ENCODE measurements at regions not wholly inside any gene's neighbourhood (a gene's known extent, or its start where the extent isn't known, plus 50 kb on each side); places are given as distances from the start of the nearest gene placed in this dataset.
"Not testable (repeated sequence)": the region's sequence is repeated elsewhere in the genome, so short reads cannot be mapped to it uniquely, and the experiment has no call there.

DNA sequence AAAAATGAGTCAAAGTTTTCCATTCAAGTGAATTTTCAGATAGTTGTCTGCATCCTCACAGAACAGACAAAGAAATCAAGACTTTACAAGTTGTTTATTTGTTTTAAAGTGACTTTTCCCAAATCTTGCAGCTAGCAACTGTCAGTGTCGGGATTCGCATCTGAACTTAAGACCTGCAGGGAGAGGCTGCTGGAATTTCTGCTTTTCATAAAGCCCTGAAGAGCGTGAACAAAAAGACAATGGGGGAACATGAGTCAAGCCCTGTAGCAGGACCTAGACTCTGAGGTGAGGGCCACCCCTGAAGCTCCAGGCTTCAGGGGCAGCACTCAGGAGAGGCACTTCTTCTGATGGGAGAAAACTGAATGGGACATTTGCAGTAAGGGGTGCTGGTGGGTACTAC is 108.2 kb upstream of the CTAGE1 start:
- H3K36me3 ChIP-seq, result no peaks in the 10 kb centered on the region
- H3K4me1 ChIP-seq, result peaks cover 0 to 8% (median 0%) of the 10 kb centered on the region in 4 donors
- intact Hi-C loops (cut with DNase I; ENCODE audit: low total_unique reads), result no loop called here
- H3K27me3 ChIP-seq, result no peaks in the 10 kb centered on the region
- H3K9me3 ChIP-seq, result no peaks in the 10 kb centered on the region
- DNase-seq, result no peak
- no peak overlapping the region for H3K27ac ChIP-seq
- TF ChIP-seq, protein P1, sequence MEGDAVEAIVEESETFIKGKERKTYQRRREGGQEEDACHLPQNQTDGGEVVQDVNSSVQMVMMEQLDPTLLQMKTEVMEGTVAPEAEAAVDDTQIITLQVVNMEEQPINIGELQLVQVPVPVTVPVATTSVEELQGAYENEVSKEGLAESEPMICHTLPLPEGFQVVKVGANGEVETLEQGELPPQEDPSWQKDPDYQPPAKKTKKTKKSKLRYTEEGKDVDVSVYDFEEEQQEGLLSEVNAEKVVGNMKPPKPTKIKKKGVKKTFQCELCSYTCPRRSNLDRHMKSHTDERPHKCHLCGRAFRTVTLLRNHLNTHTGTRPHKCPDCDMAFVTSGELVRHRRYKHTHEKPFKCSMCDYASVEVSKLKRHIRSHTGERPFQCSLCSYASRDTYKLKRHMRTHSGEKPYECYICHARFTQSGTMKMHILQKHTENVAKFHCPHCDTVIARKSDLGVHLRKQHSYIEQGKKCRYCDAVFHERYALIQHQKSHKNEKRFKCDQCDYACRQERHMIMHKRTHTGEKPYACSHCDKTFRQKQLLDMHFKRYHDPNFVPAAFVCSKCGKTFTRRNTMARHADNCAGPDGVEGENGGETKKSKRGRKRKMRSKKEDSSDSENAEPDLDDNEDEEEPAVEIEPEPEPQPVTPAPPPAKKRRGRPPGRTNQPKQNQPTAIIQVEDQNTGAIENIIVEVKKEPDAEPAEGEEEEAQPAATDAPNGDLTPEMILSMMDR (IDR thresholded peaks at IDR 0.05), result no peak
- H3K4me3 ChIP-seq, result no peak overlapping the region

DNA sequence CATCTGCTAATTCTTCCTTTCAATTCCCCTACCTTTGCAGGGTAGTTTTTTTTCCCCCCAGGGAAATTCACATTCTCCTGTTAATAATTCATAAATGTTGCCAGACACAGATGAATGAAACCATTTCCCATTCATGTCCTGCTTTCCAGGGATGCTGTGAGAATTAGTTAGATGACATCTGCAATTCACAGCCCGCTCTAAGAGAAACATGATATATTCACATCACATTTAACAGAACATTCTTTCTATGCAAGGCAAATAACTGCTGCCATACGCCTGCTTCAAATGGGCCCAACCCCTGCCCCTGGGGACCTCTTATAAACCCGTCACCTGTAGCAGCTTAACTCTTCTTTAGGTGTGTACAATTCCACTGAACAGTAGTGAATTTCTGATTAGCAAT is 110.6 kb upstream of the CTAGE1 start:
- Histone ChIP-seq H3K27me3 (no peaks in the 10 kb centered on the region), H3K36me3 (no peaks in the 10 kb centered on the region)
- intact Hi-C loops (cut with DNase I; ENCODE audit: low total_unique reads), result no loop called here

DNA sequence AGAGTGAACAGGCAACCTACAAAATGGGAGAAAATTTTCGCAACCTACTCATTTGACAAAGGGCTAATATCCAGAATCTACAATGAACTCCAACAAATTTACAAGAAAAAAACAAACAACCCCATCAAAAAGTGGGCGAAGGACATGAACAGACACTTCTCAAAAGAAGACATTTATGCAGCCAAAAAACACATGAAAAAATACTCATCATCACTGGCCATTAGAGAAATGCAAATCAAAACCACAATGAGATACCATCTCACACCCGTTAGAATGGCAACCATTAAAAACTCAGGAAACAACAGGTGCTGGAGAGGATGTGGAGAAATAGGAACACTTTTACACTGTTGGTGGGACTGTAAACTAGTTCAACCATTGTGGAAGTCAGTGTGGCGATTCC is 117.0 kb upstream of the CTAGE1 start:
- H3K4me1 ChIP-seq, result peaks cover 0 to 17% (median 4%) of the 10 kb centered on the region in 4 donors
- DNase-seq; H3K27me3 ChIP-seq; H3K27ac ChIP-seq; intact Hi-C loops (cut with DNase I; ENCODE audit: low total_unique reads); H3K4me3 ChIP-seq; H3K36me3 ChIP-seq; H3K9me3 ChIP-seq: not testable (repeated sequence)

More for the DNA sequence above, 110.6 kb upstream of the CTAGE1 start:
- DNase-seq, result no peak
- Histone ChIP-seq H3K27ac (no peak overlapping the region), H3K4me1 (peaks cover 0 to 8% (median 0%) of the 10 kb centered on the region in 4 donors), H3K4me3 (no peak overlapping the region), H3K9me3 (no peaks in the 10 kb centered on the region)
- TF ChIP-seq, protein P1 (IDR thresholded peaks at IDR 0.05), result no peak

DNA sequence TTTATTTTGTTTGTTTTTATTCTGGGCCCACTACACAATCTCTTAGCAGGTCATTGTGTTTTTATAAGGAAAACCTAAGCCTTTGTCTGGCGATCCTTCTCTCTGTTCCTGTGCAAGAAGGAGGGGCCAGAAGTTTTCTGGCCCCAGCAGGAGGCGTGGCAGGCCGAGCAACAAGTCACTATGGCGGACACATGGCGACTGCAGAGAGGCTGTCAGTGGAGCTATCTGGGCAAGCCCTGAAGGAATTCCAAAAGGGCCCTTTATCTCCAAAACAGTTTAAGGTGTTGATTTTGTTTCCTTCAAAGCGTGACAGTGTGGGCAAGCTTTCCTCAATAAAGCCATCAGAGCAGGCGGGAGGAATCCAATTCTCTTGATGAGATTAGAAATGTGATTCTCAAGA is 118.8 kb upstream of the CTAGE1 start:
- no peaks in the 10 kb centered on the region for H3K36me3 ChIP-seq
- no peak overlapping the region for H3K27ac ChIP-seq
- DNase-seq, result no peak
- H3K9me3 ChIP-seq, result no peaks in the 10 kb centered on the region
- H3K4me3 ChIP-seq, result no peak overlapping the region
- TF ChIP-seq, protein P1 (IDR thresholded peaks at IDR 0.05), result no peak
- H3K27me3 ChIP-seq, result no peaks in the 10 kb centered on the region
- peaks cover 0 to 27% (median 4%) of the 10 kb centered on the region in 4 donors for H3K4me1 ChIP-seq
- intact Hi-C loops (cut with DNase I; ENCODE audit: low total_unique reads), result no loop called here

DNA sequence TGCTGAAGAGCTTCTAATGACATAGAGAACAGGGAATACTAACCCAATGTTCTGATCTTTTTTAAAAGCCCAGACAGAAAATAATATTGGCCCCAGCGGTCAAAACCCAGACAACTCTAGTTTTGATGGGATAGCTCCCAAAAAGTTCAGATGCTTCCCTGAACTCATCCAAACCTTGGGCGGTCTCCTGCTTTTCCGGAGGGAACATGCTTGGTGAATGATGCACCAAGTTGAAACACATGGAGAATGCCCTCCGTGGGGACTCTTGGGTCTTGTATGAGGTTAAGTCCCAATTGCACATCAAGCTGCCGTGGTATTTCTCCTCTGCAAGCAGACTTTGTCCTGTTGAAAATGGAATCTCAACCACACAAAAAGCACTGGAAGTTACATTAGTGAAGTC is 120.7 kb upstream of the CTAGE1 start:
- Histone ChIP-seq H3K27me3 (no peaks in the 10 kb centered on the region), H3K4me3 (no peak overlapping the region), H3K36me3 (no peaks in the 10 kb centered on the region), H3K9me3 (no peaks in the 10 kb centered on the region), H3K27ac (peak overlapping the region; percentile 2 to 14), H3K4me1 (peaks cover 0 to 45% (median 21%) of the 10 kb centered on the region in 4 donors)
- DNase-seq, result peak; percentile 79 to 85
- intact Hi-C loops (cut with DNase I; ENCODE audit: low total_unique reads), result no loop called here
- TF ChIP-seq, protein P1 (IDR thresholded peaks at IDR 0.05), result no peak

DNA sequence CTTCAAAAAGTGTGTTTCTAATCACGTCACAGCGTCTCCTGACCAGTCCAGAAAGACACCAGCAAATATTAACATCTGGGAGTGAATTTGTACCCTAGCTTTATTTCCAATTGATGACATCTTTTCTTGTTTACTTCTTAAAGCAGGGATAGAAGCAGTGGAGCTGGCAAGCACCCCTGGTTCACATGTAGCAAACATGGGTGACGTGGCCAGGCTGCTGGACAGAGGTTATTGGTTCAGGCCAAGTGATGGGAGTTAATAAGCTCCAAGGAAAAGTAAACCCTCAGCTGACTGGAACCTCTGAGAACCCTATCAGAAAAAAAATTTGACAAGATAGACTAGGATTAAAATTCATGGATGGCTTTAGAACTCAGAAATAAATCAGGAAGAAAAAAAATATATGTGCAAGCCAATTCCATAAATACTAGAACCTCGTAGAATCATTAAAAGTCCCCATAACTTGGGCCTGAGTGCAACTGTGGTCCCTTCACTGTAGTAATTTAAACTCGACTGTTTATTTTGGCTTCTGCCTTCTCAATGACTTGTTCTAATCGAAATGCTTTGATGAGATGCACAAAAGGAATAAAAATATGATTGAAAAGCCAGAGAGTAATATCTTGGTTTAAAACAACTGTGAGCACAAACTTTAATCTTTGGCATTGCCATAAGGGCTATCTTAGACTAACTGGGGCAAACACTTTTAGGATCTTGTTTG is 121.5 kb upstream of the CTAGE1 start:
- TF ChIP-seq, protein P1 (IDR thresholded peaks at IDR 0.05), result no peak
- no peaks in the 10 kb centered on the region for H3K9me3 ChIP-seq
- H3K36me3 ChIP-seq, result no peaks in the 10 kb centered on the region
- peaks cover 0 to 53% (median 29%) of the 10 kb centered on the region in 4 donors for H3K4me1 ChIP-seq
- peak; percentile 85 to 92 for DNase-seq
- H3K27ac ChIP-seq, result peak overlapping the region; percentile 30 to 36
- intact Hi-C loops (cut with DNase I; ENCODE audit: low total_unique reads), result no loop called here
- H3K4me3 ChIP-seq, result no peak overlapping the region
- no peaks in the 10 kb centered on the region for H3K27me3 ChIP-seq

Data from tibial artery (tissue), 4 donors.